ENCODE measurements at regions not wholly inside any gene's neighbourhood (a gene's known extent, or its start where the extent isn't known, plus 50 kb on each side); places are given as distances from the start of the nearest gene placed in this dataset.

- peak; percentile 20 to 29 for DNase-seq (ENCODE audit: low read depth in 2 of 2)
Measured at GRCh38 chr2:217162533-217162932, 302.7 kb upstream of the TNP1 start.

GRCh38 chr2:217160978-217161973, 301.4 kb upstream of the TNP1 start:
- DNase-seq (ENCODE audit: low read depth in 2 of 2), result no peak

GRCh38 chr2:217160103-217160743, 300.4 kb upstream of the TNP1 start:
- DNase-seq (ENCODE audit: low read depth in 2 of 2), result no peak

GRCh38 chr2:217158928-217159327, 299.1 kb upstream of the TNP1 start:
- no peak for DNase-seq (ENCODE audit: low read depth in 2 of 2)

GRCh38 chr2:217157581-217157980, 297.7 kb upstream of the TNP1 start:
- no peak for DNase-seq (ENCODE audit: low read depth in 2 of 2)

- no peak for DNase-seq (ENCODE audit: low read depth in 2 of 2)
Measured at GRCh38 chr2:217156801-217157200, 296.9 kb upstream of the TNP1 start.

GRCh38 chr2:217154923-217155322, 295.1 kb upstream of the TNP1 start:
- no peak for DNase-seq (ENCODE audit: low read depth in 2 of 2)

- no peak for DNase-seq (ENCODE audit: low read depth in 2 of 2)
Measured at GRCh38 chr2:217153510-217153909, 293.6 kb upstream of the TNP1 start.

GRCh38 chr2:217152831-217153230, 293.0 kb upstream of the TNP1 start:
- no peak for DNase-seq (ENCODE audit: low read depth in 2 of 2)

GRCh38 chr2:217151509-217152206, 291.8 kb upstream of the TNP1 start:
- no peak for DNase-seq (ENCODE audit: low read depth in 2 of 2)

GRCh38 chr2:217150236-217150635, 290.4 kb upstream of the TNP1 start:
- no peak for DNase-seq (ENCODE audit: low read depth in 2 of 2)

- DNase-seq (ENCODE audit: low read depth in 2 of 2), result no peak
Measured at GRCh38 chr2:217149087-217149660, 289.3 kb upstream of the TNP1 start.

- no peak for DNase-seq (ENCODE audit: low read depth in 2 of 2)
Measured at GRCh38 chr2:217147818-217148217, 288.0 kb upstream of the TNP1 start.

- no peak for DNase-seq (ENCODE audit: low read depth in 2 of 2)
Measured at GRCh38 chr2:217146956-217147355, 287.1 kb upstream of the TNP1 start.

- DNase-seq (ENCODE audit: low read depth in 2 of 2), result peak; percentile 2 to 12
Measured at GRCh38 chr2:217142649-217143266, 282.9 kb upstream of the TNP1 start.

- DNase-seq (ENCODE audit: low read depth in 2 of 2), result no peak
Measured at GRCh38 chr2:217138284-217138683, 278.4 kb upstream of the TNP1 start.

- DNase-seq (ENCODE audit: low read depth in 2 of 2), result no peak
Measured at GRCh38 chr2:217127744-217128143, 267.9 kb upstream of the TNP1 start.

- DNase-seq (ENCODE audit: low read depth in 2 of 2), result no peak
Measured at GRCh38 chr2:217125014-217125413, 265.1 kb upstream of the TNP1 start.

GRCh38 chr2:217124050-217124449, 264.2 kb upstream of the TNP1 start:
- DNase-seq (ENCODE audit: low read depth in 2 of 2), result no peak

GRCh38 chr2:217121565-217121964, 261.7 kb upstream of the TNP1 start:
- no peak for DNase-seq (ENCODE audit: low read depth in 2 of 2)

- no peak for DNase-seq (ENCODE audit: low read depth in 2 of 2)
Measured at GRCh38 chr2:217120429-217120828, 260.6 kb upstream of the TNP1 start.

Measured in stimulated activated CD8-positive, alpha-beta memory T cell treated with anti-CD3 and anti-CD28 coated beads, Interleukin-2, amount 100 ng/mL, for 48 hours (primary cell).